Colonic mucosa (tissue), 4 donors: ENCODE measurements at regions not wholly inside any gene's neighbourhood (a gene's known extent, or its start where the extent isn't known, plus 50 kb on each side); places are given as distances from the start of the nearest gene placed in this dataset.

Experiments
- DNase-seq: peaks from one replicate; pipeline ENCODE4 v3.0.0-alpha.2; 2020
- H3K27ac ChIP-seq: fragments of 200-600 bp; one replicate; pipeline ENCODE4 v1.8.0; 2021
- H3K27me3 ChIP-seq: fragments of 200-600 bp; one replicate; pipeline ENCODE4 v1.8.0; 2021
- H3K36me3 ChIP-seq: fragments of 200-600 bp; one replicate; pipeline ENCODE4 v1.8.0; 2021
- H3K4me1 ChIP-seq: fragments of 200-600 bp; one replicate; pipeline ENCODE4 v1.8.0; 2021; ENCODE audit warnings: mild to moderate bottlenecking
- H3K4me3 ChIP-seq: fragments of 200-600 bp; one replicate; pipeline ENCODE4 v1.8.0; 2021
- H3K9ac ChIP-seq, 2 donors: one replicate each; pipeline ENCODE4 v1.7.0; 2013; ENCODE audit warnings: control low read depth in 2 of 2, low read depth in 2 of 2, low read length in 2 of 2
- H3K9me3 ChIP-seq: fragments of 200-600 bp; one replicate; pipeline ENCODE4 v1.8.0; 2021
- CTCF ChIP-seq: fragments of 200-600 bp; IDR thresholded peaks from one replicate; pipeline ENCODE4 v1.8.0; 2022; ENCODE audit warnings: antibody characterized with exemption, mild to moderate bottlenecking
- intact Hi-C: fragments of 100-400 bp; cut with DNase I; formaldehyde crosslinking; loops from one replicate; pipeline ENCODE4 v1.14.1; 2022
- donor health status: healthy.
- donor health status: DM: no; HTN: no; CAD: no.
- donor health status: DM: no; HTN: no; CAD: no.

- no peak overlapping the region for H3K4me3 ChIP-seq
- H3K9me3 ChIP-seq: no peaks in the 10 kb centered on the region
- H3K27ac ChIP-seq: peak overlapping the region; percentile 12
- intact Hi-C loops: no loop called here
- no peak overlapping the region for H3K9ac ChIP-seq
- no peak for TF ChIP-seq CTCF
- no peaks in the 10 kb centered on the region for H3K27me3 ChIP-seq
- H3K36me3 ChIP-seq: no peaks in the 10 kb centered on the region
- H3K4me1 ChIP-seq: peaks cover 7% of the 10 kb centered on the region
- no peak for DNase-seq
Observed at GRCh38 chr2:8239531-8240088, 442.2 kb upstream of the ID2 start.

- Histone ChIP-seq H3K4me1 (peaks cover 7% of the 10 kb centered on the region), H3K27ac (no peak overlapping the region), H3K9me3 (no peaks in the 10 kb centered on the region), H3K27me3 (no peaks in the 10 kb centered on the region), H3K9ac (no peak overlapping the region), H3K36me3 (no peaks in the 10 kb centered on the region), H3K4me3 (no peak overlapping the region)
- no peak for DNase-seq
- intact Hi-C loops: no loop called here
- no peak for TF ChIP-seq CTCF
Observed at GRCh38 chr2:8241317-8241716, 440.5 kb upstream of the ID2 start.

GRCh38 chr2:8242739-8243138 is 439.1 kb upstream of the ID2 start:
- Histone ChIP-seq H3K36me3 (no peaks in the 10 kb centered on the region), H3K4me3 (no peak overlapping the region), H3K27ac (no peak overlapping the region), H3K9ac (no peak overlapping the region), H3K9me3 (no peaks in the 10 kb centered on the region), H3K27me3 (no peaks in the 10 kb centered on the region), H3K4me1 (peaks cover 7% of the 10 kb centered on the region)
- intact Hi-C loops: no loop called here
- DNase-seq: no peak
- no peak for TF ChIP-seq CTCF

- Histone ChIP-seq H3K36me3 (no peaks in the 10 kb centered on the region), H3K4me3 (no peak overlapping the region), H3K9me3 (no peaks in the 10 kb centered on the region), H3K9ac (no peak overlapping the region), H3K27me3 (no peaks in the 10 kb centered on the region), H3K27ac (no peak overlapping the region), H3K4me1 (peaks cover 4% of the 10 kb centered on the region)
- intact Hi-C loops: no loop called here
- no peak for TF ChIP-seq CTCF
- no peak for DNase-seq
Observed at GRCh38 chr2:8243748-8244400, 438.0 kb upstream of the ID2 start.

- H3K4me3 ChIP-seq: no peak overlapping the region
- intact Hi-C loops: no loop called here
- no peaks in the 10 kb centered on the region for H3K27me3 ChIP-seq
- H3K36me3 ChIP-seq: no peaks in the 10 kb centered on the region
- no peak for TF ChIP-seq CTCF
- H3K9ac ChIP-seq: no peak overlapping the region
- DNase-seq: no peak
- H3K9me3 ChIP-seq: no peaks in the 10 kb centered on the region
- H3K27ac ChIP-seq: no peak overlapping the region
- no peaks in the 10 kb centered on the region for H3K4me1 ChIP-seq
Observed at GRCh38 chr2:8244639-8245038, 437.2 kb upstream of the ID2 start.
